ENCODE measurements at regions not wholly inside any gene's neighbourhood (a gene's known extent, or its start where the extent isn't known, plus 50 kb on each side); places are given as distances from the start of the nearest gene placed in this dataset.

DNA sequence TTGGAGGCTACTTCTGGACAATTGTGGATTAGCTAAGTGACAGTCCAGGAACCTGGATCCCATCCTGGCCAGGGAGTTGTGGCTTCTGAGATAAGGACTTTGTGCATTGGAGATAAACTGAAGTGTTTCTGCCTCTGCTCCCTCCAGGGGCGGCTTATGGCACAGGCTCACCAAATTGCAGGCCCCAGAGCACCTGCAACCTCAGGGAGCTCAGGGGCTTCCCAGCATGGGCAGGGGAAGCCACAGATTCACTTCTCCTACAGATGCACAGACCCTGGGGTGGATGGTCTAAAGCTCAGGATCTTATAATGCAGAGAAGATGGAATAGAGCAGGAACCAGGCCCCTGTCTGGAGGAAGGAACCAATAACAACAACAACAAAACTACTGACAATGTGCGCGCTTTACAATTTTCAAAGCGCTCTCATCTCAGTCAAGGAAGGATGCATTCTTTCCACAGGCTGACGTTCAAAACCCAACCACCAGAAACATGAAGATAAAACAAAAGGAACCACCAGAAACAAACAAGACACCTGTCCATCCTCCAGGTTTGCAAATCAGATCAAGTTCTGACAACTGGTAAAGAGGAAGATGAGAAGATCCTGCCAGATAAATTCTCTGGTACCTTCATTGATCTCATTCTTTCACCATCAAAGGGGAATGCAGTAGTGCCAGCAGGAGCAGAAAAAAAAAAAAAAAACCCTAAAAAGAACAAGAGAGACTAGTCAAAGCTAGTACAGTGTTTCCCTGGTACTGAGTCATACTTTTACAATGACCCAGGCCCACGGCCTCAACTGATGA lies 121.0 kb upstream of the IRF2BP2 start:
- DNase-seq (ENCODE audit: low read depth, low spot score), result peak; percentile 44
- POLR2A ChIA-PET, result interaction anchor here (1.0 kb wide), 1 partner anchor 121 kb away, joined by 5 read pairs; the partner anchor contains the start of gene IRF2BP2
- no peak for TF ChIP-seq CTCF (IDR thresholded peaks at IDR 0.05; ENCODE audit: low read depth, low read length)
- CTCF ChIA-PET, result interaction anchor here (0.6 kb wide), 1 partner anchor 352 kb away, joined by 3 read pairs; no protein-coding TSS in a partner anchor
- H3K27me3 ChIP-seq (ENCODE audit: control insufficient read depth, insufficient read depth, low read length), result no peaks in the 10 kb centered on the region
- H3K4me3 ChIP-seq (ENCODE audit: low read depth, low read length), result no peak overlapping the region
- no peaks in the 10 kb centered on the region; the same call in 1 of the 2 replicates for H3K9me3 ChIP-seq (ENCODE audit: control insufficient read depth, insufficient read depth, low read length)
- H3K27ac ChIP-seq (ENCODE audit: low read depth, low read length), result no peak overlapping the region

- Histone ChIP-seq H3K27ac (ENCODE audit: low read depth, low read length) (no peak overlapping the region), H3K27me3 (ENCODE audit: control insufficient read depth, insufficient read depth, low read length) (no peaks in the 10 kb centered on the region), H3K4me3 (ENCODE audit: low read depth, low read length) (no peak overlapping the region), H3K9me3 (ENCODE audit: control insufficient read depth, insufficient read depth, low read length) (no peaks in the 10 kb centered on the region; the same call in 1 of the 2 replicates)
- POLR2A ChIA-PET, result no interaction called here
- CTCF ChIA-PET, result interaction anchor here (0.6 kb wide), 1 partner anchor 353 kb away, joined by 3 read pairs; no protein-coding TSS in a partner anchor
- TF ChIP-seq CTCF (IDR thresholded peaks at IDR 0.05; ENCODE audit: low read depth, low read length), result no peak
- no peak for DNase-seq (ENCODE audit: low read depth, low spot score)
Observed at GRCh38 chr1:234730475-234730769, 120.4 kb upstream of the IRF2BP2 start.

- Histone ChIP-seq H3K27ac (ENCODE audit: low read depth, low read length) (no peak overlapping the region), H3K9me3 (ENCODE audit: control insufficient read depth, insufficient read depth, low read length) (no peaks in the 10 kb centered on the region; the same call in 1 of the 2 replicates), H3K4me3 (ENCODE audit: low read depth, low read length) (no peak overlapping the region), H3K27me3 (ENCODE audit: control insufficient read depth, insufficient read depth, low read length) (no peaks in the 10 kb centered on the region)
- ChIA-PET CTCF (interaction anchor here (0.6 kb wide), 1 partner anchor 238 kb away, joined by 3 read pairs; no protein-coding TSS in a partner anchor), POLR2A (no interaction called here)
- DNase-seq (ENCODE audit: low read depth, low spot score), result no peak
- TF ChIP-seq CTCF (IDR thresholded peaks at IDR 0.05; ENCODE audit: low read depth, low read length), result no peak
Observed at GRCh38 chr1:234729561-234730474, 119.8 kb upstream of the IRF2BP2 start.

DNA sequence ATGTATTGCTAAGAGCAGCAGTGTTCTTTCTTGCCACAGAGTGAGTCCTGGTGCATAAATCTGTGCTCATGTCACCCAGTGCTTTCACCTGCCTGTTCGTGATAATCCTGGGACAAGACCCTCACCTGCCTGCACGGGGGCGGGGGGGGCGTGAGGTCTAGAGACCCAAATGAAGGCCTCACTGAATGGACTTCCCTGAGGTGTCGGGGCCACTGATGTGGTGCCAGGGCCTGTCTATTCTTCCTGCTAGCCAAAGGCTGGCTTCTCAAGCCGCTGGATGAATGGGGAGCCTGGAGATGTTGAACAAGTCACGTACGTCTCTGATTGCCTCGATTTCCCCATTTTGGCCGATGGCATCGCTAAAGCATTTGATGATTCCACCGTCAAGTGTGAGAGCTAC lies 118.8 kb upstream of the IRF2BP2 start:
- Histone ChIP-seq H3K9me3 (ENCODE audit: control insufficient read depth, insufficient read depth, low read length) (no peaks in the 10 kb centered on the region; the same call in 1 of the 2 replicates), H3K27ac (ENCODE audit: low read depth, low read length) (no peak overlapping the region), H3K27me3 (ENCODE audit: control insufficient read depth, insufficient read depth, low read length) (no peaks in the 10 kb centered on the region), H3K4me3 (ENCODE audit: low read depth, low read length) (no peak overlapping the region)
- ChIA-PET POLR2A (interaction anchor here (0.7 kb wide), 1 partner anchor 351 kb away, joined by 3 read pairs; no protein-coding TSS in a partner anchor), CTCF (interaction anchor here (0.6 kb wide), 1 partner anchor 39 kb away, joined by 3 read pairs; no protein-coding TSS in a partner anchor)
- DNase-seq (ENCODE audit: low read depth, low spot score), result no peak
- no peak for TF ChIP-seq CTCF (IDR thresholded peaks at IDR 0.05; ENCODE audit: low read depth, low read length)

All from AG04450 (cell line).